KOPT-K1 (cell line): ENCODE measurements at regions not wholly inside any gene's neighbourhood (a gene's known extent, or its start where the extent isn't known, plus 50 kb on each side); places are given as distances from the start of the nearest gene placed in this dataset.

ENCODE experiments used
- H3K27ac ChIP-seq: fragments of 200-600 bp; sonication (generic); 2 replicates; pipeline ENCODE4 v1.5.1; 2016; ENCODE audit warnings: antibody characterized with exemption, mild to moderate bottlenecking, low read depth, low read length; ENCODE audit not compliant: poor library complexity, severe bottlenecking
- H3K36me3 ChIP-seq: fragments of 200-600 bp; sonication (generic); 2 replicates; pipeline ENCODE4 v1.5.1; 2017; ENCODE audit warnings: antibody characterized with exemption, mild to moderate bottlenecking, low read length, moderate library complexity; ENCODE audit not compliant: insufficient read depth
- H3K9me3 ChIP-seq: fragments of 200-600 bp; sonication (generic); 2 replicates; pipeline ENCODE4 v1.5.1; 2017; ENCODE audit warnings: antibody characterized with exemption, low read length, mild to moderate bottlenecking; ENCODE audit not compliant: insufficient read depth, poor library complexity, severe bottlenecking

GRCh38 chr3:107958146-107958545 is 132.7 kb downstream of the CD47 start:
- no peak overlapping the region for H3K27ac ChIP-seq
- H3K36me3 ChIP-seq, result no peaks in the 10 kb centered on the region

GRCh38 chr3:107956991-107957900 is 133.6 kb downstream of the CD47 start:
- Histone ChIP-seq H3K27ac (no peak overlapping the region), H3K9me3 (no peaks in the 10 kb centered on the region), H3K36me3 (no peaks in the 10 kb centered on the region)

More at GRCh38 chr3:107958146-107958545, 132.7 kb downstream of the CD47 start:
- H3K9me3 ChIP-seq, result no peaks in the 10 kb centered on the region

GRCh38 chr3:107954845-107955244 is 136.0 kb downstream of the CD47 start:
- no peaks in the 10 kb centered on the region for H3K9me3 ChIP-seq
- H3K27ac ChIP-seq, result no peak overlapping the region

GRCh38 chr3:107953722-107954121 is 137.1 kb downstream of the CD47 start:
- H3K9me3 ChIP-seq, result no peaks in the 10 kb centered on the region
- no peaks in the 10 kb centered on the region for H3K36me3 ChIP-seq
- no peak overlapping the region for H3K27ac ChIP-seq

More at GRCh38 chr3:107954845-107955244, 136.0 kb downstream of the CD47 start:
- no peaks in the 10 kb centered on the region for H3K36me3 ChIP-seq

GRCh38 chr3:107951126-107951525 is 139.7 kb downstream of the CD47 start:
- Histone ChIP-seq H3K9me3 (no peaks in the 10 kb centered on the region), H3K27ac (no peak overlapping the region), H3K36me3 (no peaks in the 10 kb centered on the region)

GRCh38 chr3:107950417-107950816 is 140.4 kb downstream of the CD47 start:
- Histone ChIP-seq H3K27ac (no peak overlapping the region), H3K9me3 (no peaks in the 10 kb centered on the region), H3K36me3 (no peaks in the 10 kb centered on the region)

GRCh38 chr3:107949394-107949970 is 141.3 kb downstream of the CD47 start:
- Histone ChIP-seq H3K27ac (no peak overlapping the region), H3K9me3 (no peaks in the 10 kb centered on the region), H3K36me3 (no peaks in the 10 kb centered on the region)

- Histone ChIP-seq H3K27ac (no peak overlapping the region), H3K9me3 (no peaks in the 10 kb centered on the region), H3K36me3 (no peaks in the 10 kb centered on the region)
Observed at GRCh38 chr3:107947203-107947602, 143.6 kb downstream of the CD47 start.

- Histone ChIP-seq H3K9me3 (no peaks in the 10 kb centered on the region), H3K27ac (no peak overlapping the region), H3K36me3 (no peaks in the 10 kb centered on the region)
Observed at GRCh38 chr3:107946700-107947099, 144.1 kb downstream of the CD47 start.

GRCh38 chr3:107945417-107946094 is 145.3 kb downstream of the CD47 start:
- H3K36me3 ChIP-seq, result no peaks in the 10 kb centered on the region
- no peak overlapping the region for H3K27ac ChIP-seq

GRCh38 chr3:107943786-107944523 is 146.9 kb downstream of the CD47 start:
- no peak overlapping the region for H3K27ac ChIP-seq

More at GRCh38 chr3:107945417-107946094, 145.3 kb downstream of the CD47 start:
- H3K9me3 ChIP-seq, result no peaks in the 10 kb centered on the region

GRCh38 chr3:107942951-107943749 is 147.7 kb downstream of the CD47 start:
- Histone ChIP-seq H3K27ac (no peak overlapping the region), H3K36me3 (no peaks in the 10 kb centered on the region), H3K9me3 (no peaks in the 10 kb centered on the region)

More at GRCh38 chr3:107943786-107944523, 146.9 kb downstream of the CD47 start:
- no peaks in the 10 kb centered on the region for H3K36me3 ChIP-seq
- no peaks in the 10 kb centered on the region for H3K9me3 ChIP-seq

GRCh38 chr3:107942244-107942643 is 148.6 kb downstream of the CD47 start:
- Histone ChIP-seq H3K9me3 (no peaks in the 10 kb centered on the region), H3K36me3 (no peaks in the 10 kb centered on the region), H3K27ac (no peak overlapping the region)
